B cell (primary cell): ENCODE measurements at regions not wholly inside any gene's neighbourhood (a gene's known extent, or its start where the extent isn't known, plus 50 kb on each side); places are given as distances from the start of the nearest gene placed in this dataset.

Experiments
- EZH2 ChIP-seq: IDR thresholded peaks from 2 replicates; pipeline ENCODE4 v1.6.1; 2012; ENCODE audit warnings: borderline replicate concordance, low read depth, mild to moderate bottlenecking, moderate library complexity, low read length; ENCODE audit not compliant: insufficient read depth, poor library complexity, severe bottlenecking
- TF ChIP-seq, protein P1 (sequence below): fragments of 200-600 bp; IDR thresholded peaks from one replicate; pipeline ENCODE4 v1.8.0; 2022; ENCODE audit warnings: antibody characterized with exemption, mild to moderate bottlenecking

DNA sequence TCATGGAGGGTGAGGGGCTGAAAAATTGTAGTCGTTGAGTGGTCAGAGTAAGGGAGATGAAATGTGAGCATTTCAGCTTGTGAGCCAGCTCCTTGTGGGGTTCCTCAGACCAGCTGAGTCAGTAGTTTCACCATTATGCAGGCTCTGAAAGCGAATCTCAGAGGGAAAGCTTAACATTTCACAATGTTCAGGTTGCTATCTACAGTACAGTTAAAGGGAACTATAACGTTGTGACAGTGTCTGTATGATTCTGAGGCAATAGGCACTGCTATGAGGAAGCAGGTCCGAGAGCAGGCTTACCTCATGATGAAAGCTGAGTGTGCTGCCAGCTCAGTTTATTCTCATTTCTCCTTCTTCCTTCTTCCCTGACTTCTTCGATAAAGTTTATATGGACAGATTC lies 469.6 kb downstream of the EDEM1 start:
- TF ChIP-seq, protein P1, sequence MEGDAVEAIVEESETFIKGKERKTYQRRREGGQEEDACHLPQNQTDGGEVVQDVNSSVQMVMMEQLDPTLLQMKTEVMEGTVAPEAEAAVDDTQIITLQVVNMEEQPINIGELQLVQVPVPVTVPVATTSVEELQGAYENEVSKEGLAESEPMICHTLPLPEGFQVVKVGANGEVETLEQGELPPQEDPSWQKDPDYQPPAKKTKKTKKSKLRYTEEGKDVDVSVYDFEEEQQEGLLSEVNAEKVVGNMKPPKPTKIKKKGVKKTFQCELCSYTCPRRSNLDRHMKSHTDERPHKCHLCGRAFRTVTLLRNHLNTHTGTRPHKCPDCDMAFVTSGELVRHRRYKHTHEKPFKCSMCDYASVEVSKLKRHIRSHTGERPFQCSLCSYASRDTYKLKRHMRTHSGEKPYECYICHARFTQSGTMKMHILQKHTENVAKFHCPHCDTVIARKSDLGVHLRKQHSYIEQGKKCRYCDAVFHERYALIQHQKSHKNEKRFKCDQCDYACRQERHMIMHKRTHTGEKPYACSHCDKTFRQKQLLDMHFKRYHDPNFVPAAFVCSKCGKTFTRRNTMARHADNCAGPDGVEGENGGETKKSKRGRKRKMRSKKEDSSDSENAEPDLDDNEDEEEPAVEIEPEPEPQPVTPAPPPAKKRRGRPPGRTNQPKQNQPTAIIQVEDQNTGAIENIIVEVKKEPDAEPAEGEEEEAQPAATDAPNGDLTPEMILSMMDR: no peak
- no peak for TF ChIP-seq EZH2
